IMR-90 (cell line): ENCODE measurements at regions not wholly inside any gene's neighbourhood (a gene's known extent, or its start where the extent isn't known, plus 50 kb on each side); places are given as distances from the start of the nearest gene placed in this dataset.

Experiments used
- ATAC-seq: fragments of 200-7000 bp; cut with Tn5 transposase; 2 replicates; pipeline ENCODE4 v1.9.1; 2020; ENCODE audit warnings: low read depth, mild to moderate bottlenecking, moderate library complexity
- BruUV-seq: library from RNA; stranded (reverse); fragments of 400-500 nt; replicated peaks from 2 replicates; lab custom pipeline; 2021; lab: Mats Ljungman, UMichigan
- CTCF ChIA-PET: fragments of 300-600 bp; formaldehyde crosslinking; extraction: SDS; loops from one replicate; lab custom pipeline; 2021; ENCODE audit warnings: antibody characterized with exemption; lab: Yijun Ruan, JAX
- POLR2A ChIA-PET: fragments of 300-600 bp; sonication (Branson Sonifier 250); formaldehyde crosslinking; loops from one replicate; lab custom pipeline; 2022; ENCODE audit warnings: antibody characterized with exemption; ENCODE audit not compliant: unreplicated experiment; lab: Charles Lee
- DNase-seq: peaks from one replicate; pipeline ENCODE4 v3.0.0; 2013
- H2AFZ ChIP-seq: replicated peaks from 2 replicates; pipeline ENCODE3; 2013; ENCODE audit warnings: low read length, mild to moderate bottlenecking; ENCODE audit not compliant: poor library complexity
- H2AK5ac ChIP-seq: 2 replicates; pipeline ENCODE4 v1.6.1; 2013; ENCODE audit warnings: low read depth, low read length, inconsistent platforms
- H2AK9ac ChIP-seq: replicated peaks from 2 replicates; pipeline ENCODE3; 2013; ENCODE audit warnings: mild to moderate bottlenecking, low read depth, low read length, moderate library complexity; ENCODE audit not compliant: poor library complexity
- H2BK120ac ChIP-seq: 2 replicates; pipeline ENCODE4 v1.6.1; 2013; ENCODE audit warnings: low read depth, low read length, inconsistent platforms
- H2BK15ac ChIP-seq: 3 replicates; pipeline ENCODE4 v1.6.1; 2013; ENCODE audit warnings: low read depth, low read length, inconsistent platforms
- H2BK20ac ChIP-seq: 2 replicates; pipeline ENCODE4 v1.6.1; 2013; ENCODE audit warnings: low read depth, mild to moderate bottlenecking, inconsistent platforms, low read length, moderate library complexity
- H2BK5ac ChIP-seq: 2 replicates; pipeline ENCODE4 v1.6.1; 2013; ENCODE audit warnings: mild to moderate bottlenecking, low read depth, low read length, inconsistent platforms; ENCODE audit not compliant: poor library complexity, severe bottlenecking
- H3K14ac ChIP-seq: replicated peaks from 2 replicates; pipeline ENCODE4 v1.6.1; 2013; ENCODE audit warnings: low read depth, low read length, inconsistent platforms
- H3K18ac ChIP-seq: 2 replicates; pipeline ENCODE4 v1.6.1; 2013; ENCODE audit warnings: low read depth, low read length, control low read depth
- H3K23ac ChIP-seq: 2 replicates; pipeline ENCODE4 v1.6.1; 2013; ENCODE audit warnings: low read depth, low read length, inconsistent platforms
- H3K27ac ChIP-seq: 2 replicates; pipeline ENCODE4 v1.5.1; 2013; ENCODE audit warnings: mild to moderate bottlenecking, control low read depth, low read length; ENCODE audit not compliant: insufficient read depth
- H3K27me3 ChIP-seq: 2 replicates; pipeline ENCODE4 v1.6.1; 2013; ENCODE audit warnings: low read length; ENCODE audit not compliant: control insufficient read depth, insufficient read depth
- H3K36me3 ChIP-seq: 2 replicates; pipeline ENCODE4 v1.6.1; 2013; ENCODE audit warnings: low read length, mixed read lengths; ENCODE audit not compliant: control insufficient read depth, insufficient read depth
- H3K4ac ChIP-seq: 2 replicates; pipeline ENCODE4 v1.6.1; 2013; ENCODE audit warnings: low read depth, low read length, inconsistent platforms
- H3K4me1 ChIP-seq: 2 replicates; pipeline ENCODE4 v1.6.1; 2013; ENCODE audit warnings: low read length, mixed read lengths; ENCODE audit not compliant: control insufficient read depth, insufficient read depth
- H3K4me2 ChIP-seq: 2 replicates; pipeline ENCODE4 v1.6.1; 2013; ENCODE audit warnings: low read depth, mild to moderate bottlenecking, control low read depth, low read length, moderate library complexity
- H3K4me3 ChIP-seq: 2 replicates; pipeline ENCODE4 v1.5.1; 2013; ENCODE audit warnings: low read depth, mild to moderate bottlenecking, control low read depth, low read length, moderate library complexity; ENCODE audit not compliant: insufficient read depth
- H3K56ac ChIP-seq: 2 replicates; pipeline ENCODE4 v1.6.1; 2013; ENCODE audit warnings: low read length, inconsistent platforms; ENCODE audit not compliant: insufficient read depth; ENCODE audit errors: extremely low read depth
- H3K79me1 ChIP-seq, 2 experiments: 2 replicates each; pipeline ENCODE4 v1.6.1; 2013; ENCODE audit warnings: low read length in 2 of 2, inconsistent platforms in 1 of 2, low read depth in 1 of 2
- H3K9ac ChIP-seq: 2 replicates; pipeline ENCODE4 v1.6.1; 2013; ENCODE audit warnings: low read depth, low read length, control low read depth
- H3K9me1 ChIP-seq: 2 replicates; pipeline ENCODE4 v1.6.1; 2013; ENCODE audit warnings: low read length, inconsistent platforms; ENCODE audit not compliant: insufficient read depth
- H3K9me3 ChIP-seq: 2 replicates; pipeline ENCODE4 v1.6.1; 2013; ENCODE audit warnings: low read length; ENCODE audit not compliant: control insufficient read depth, insufficient read depth
- H4K20me1 ChIP-seq: 2 replicates; pipeline ENCODE4 v1.6.1; 2013; ENCODE audit warnings: low read length, inconsistent platforms; ENCODE audit not compliant: insufficient read depth
- H4K5ac ChIP-seq: 2 replicates; pipeline ENCODE4 v1.6.1; 2013; ENCODE audit warnings: mild to moderate bottlenecking, low read depth, low read length, control low read depth
- H4K8ac ChIP-seq, 2 experiments: 2 replicates each; pipeline ENCODE4 v1.6.1; 2013; ENCODE audit warnings: low read depth in 2 of 2, low read length in 2 of 2, control low read depth in 1 of 2, inconsistent platforms in 1 of 2
- H4K91ac ChIP-seq: 2 replicates; pipeline ENCODE4 v1.6.1; 2013; ENCODE audit warnings: low read depth, low read length, inconsistent platforms; ENCODE audit not compliant: insufficient read depth
- BHLHE40 ChIP-seq: fragments of 150-350 bp; IDR thresholded peaks from 2 replicates; pipeline ENCODE4 v1.6.1; 2016; ENCODE audit warnings: mild to moderate bottlenecking, low read depth, low read length
- POLR2A ChIP-seq: IDR thresholded peaks from 2 replicates; pipeline ENCODE4 v1.6.1; 2012; ENCODE audit warnings: mild to moderate bottlenecking, low read depth, low read length
- RFX5 ChIP-seq: IDR thresholded peaks from 2 replicates; pipeline ENCODE4 v1.8.0; 2012; ENCODE audit warnings: low read depth, mild to moderate bottlenecking, low read length, moderate library complexity
- SMC3 ChIP-seq: fragments of 150-350 bp; IDR thresholded peaks from 2 replicates; pipeline ENCODE4 v1.6.1; 2016; ENCODE audit warnings: low read depth, mild to moderate bottlenecking, antibody characterized with exemption, low read length, moderate library complexity
- WGBS, 2 experiments: methylation state at CpG; one replicate each; pipeline versions ENCODE4 v1.1.5 to v1.1.7; 2013; ENCODE audit warnings: missing lambda C conversion rate in 2 of 2; ENCODE audit not compliant: insufficient read length in 1 of 2; ENCODE audit errors: extremely low coverage in 2 of 2; 5-methylcytosine and 5-hydroxymethylcytosine counted together
- dilution Hi-C: fragments of 300-500 bp; cut with HindIII; formaldehyde crosslinking; loops from one replicate; pipeline ENCODE4 v1.14.3; 2018; ENCODE audit warnings: low sequenced_read_pairs; ENCODE audit not compliant: unreplicated experiment
- in situ Hi-C: fragments of 300-500 bp; cut with MboI; formaldehyde crosslinking; loops from 3 replicates; pipeline ENCODE4 v1.14.3; 2019; ENCODE audit warnings: low sequenced_read_pairs, inconsistent platforms, mixed read lengths
- intact Hi-C: fragments of 100-400 bp; cut with micrococcal nuclease; formaldehyde crosslinking; loops from 2 replicates; pipeline ENCODE4 v1.10.0; 2022
- TF ChIP-seq, protein P1 (sequence below): fragments of 150-350 bp; IDR thresholded peaks from 2 replicates; pipeline ENCODE4 v1.6.1; 2016; ENCODE audit warnings: low read depth, mild to moderate bottlenecking, low read length, moderate library complexity, borderline replicate concordance

DNA sequence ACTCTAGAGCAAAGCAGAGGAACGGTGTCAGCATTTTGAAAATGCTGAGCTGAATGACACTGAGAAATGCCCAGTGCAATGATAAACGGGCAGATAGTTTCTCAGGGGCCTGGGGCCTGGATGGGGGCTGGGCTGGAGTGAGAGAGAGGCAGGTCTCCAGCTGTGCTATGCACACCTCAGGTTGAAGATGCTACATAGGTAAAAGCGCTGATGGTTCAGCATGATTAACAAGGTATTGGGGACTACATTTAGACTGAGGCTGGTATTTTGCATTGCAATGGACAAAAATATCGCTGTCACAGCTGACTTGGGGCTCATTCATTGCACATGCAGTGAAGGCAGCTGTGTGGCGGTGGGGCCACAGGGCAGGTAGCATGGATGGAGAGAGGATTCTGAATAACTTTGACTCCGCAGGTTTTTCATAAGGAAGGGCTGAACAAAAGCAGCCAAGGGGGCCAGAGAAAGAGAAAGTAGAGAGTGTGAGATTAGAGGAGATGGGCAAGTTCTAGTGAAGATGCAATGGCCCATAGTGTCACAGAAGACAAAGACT, 290.8 kb upstream of the ZNF32 start:
- H3K23ac ChIP-seq = no peak overlapping the region
- H3K14ac ChIP-seq = no peak overlapping the region
- no peaks in the 10 kb centered on the region for H3K9me3 ChIP-seq
- dilution Hi-C loops = no loop called here
- no peak overlapping the region for H3K9ac ChIP-seq
- 0 out of 2 replicates have a peak, but pooled peaks cover 4% of the 10 kb centered on the region for H3K9me1 ChIP-seq
- H3K27me3 ChIP-seq = no peaks in the 10 kb centered on the region
- H3K36me3 ChIP-seq = no peaks in the 10 kb centered on the region
- intact Hi-C loops = no loop called here
- H2BK20ac ChIP-seq = no peak overlapping the region
- no peak overlapping the region for H2BK5ac ChIP-seq
- H3K4me2 ChIP-seq = no peak overlapping the region
- no peak overlapping the region for H2BK15ac ChIP-seq
- peak overlapping the region; percentile 1; the same call in 1 of the 2 replicates for H4K5ac ChIP-seq
- 90% methylated on average over 5 of the region's 6 CpGs; no CpG with 5 or more reads in 1 of the 2 experiments for WGBS, 2 experiments
- H3K27ac ChIP-seq = no peak overlapping the region
- H4K91ac ChIP-seq = no peak overlapping the region
- no peak overlapping the region for H2AK9ac ChIP-seq
- TF ChIP-seq BHLHE40 (no peak), POLR2A (no peak), RFX5 (no peak), SMC3 (no peak)
- TF ChIP-seq, protein P1, sequence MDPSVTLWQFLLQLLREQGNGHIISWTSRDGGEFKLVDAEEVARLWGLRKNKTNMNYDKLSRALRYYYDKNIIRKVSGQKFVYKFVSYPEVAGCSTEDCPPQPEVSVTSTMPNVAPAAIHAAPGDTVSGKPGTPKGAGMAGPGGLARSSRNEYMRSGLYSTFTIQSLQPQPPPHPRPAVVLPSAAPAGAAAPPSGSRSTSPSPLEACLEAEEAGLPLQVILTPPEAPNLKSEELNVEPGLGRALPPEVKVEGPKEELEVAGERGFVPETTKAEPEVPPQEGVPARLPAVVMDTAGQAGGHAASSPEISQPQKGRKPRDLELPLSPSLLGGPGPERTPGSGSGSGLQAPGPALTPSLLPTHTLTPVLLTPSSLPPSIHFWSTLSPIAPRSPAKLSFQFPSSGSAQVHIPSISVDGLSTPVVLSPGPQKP = no peak
- peak overlapping the region; percentile 65 for H2AFZ ChIP-seq
- H2BK120ac ChIP-seq = no peak overlapping the region
- ATAC-seq (no peak), DNase-seq (no peak)
- ChIA-PET POLR2A (no interaction called here), CTCF (no interaction called here)
- no TSS peak for BruUV-seq
- H3K4me3 ChIP-seq = no peak overlapping the region
- H4K20me1 ChIP-seq = no peaks in the 10 kb centered on the region
- H3K56ac ChIP-seq = no peak overlapping the region
- peak overlapping the region in 1 of 2 experiments; percentile 17; a peak in 1 of 4 replicates for H4K8ac ChIP-seq
- no peaks in the 10 kb centered on the region for H3K79me1 ChIP-seq
- no peak overlapping the region for H3K18ac ChIP-seq
- peaks cover 12% of the 10 kb centered on the region for H3K4me1 ChIP-seq
- in situ Hi-C loops = no loop called here
- no peak overlapping the region for H2AK5ac ChIP-seq
- H3K4ac ChIP-seq = no peak overlapping the region
